ENCODE measurements at regions not wholly inside any gene's neighbourhood (a gene's known extent, or its start where the extent isn't known, plus 50 kb on each side); places are given as distances from the start of the nearest gene placed in this dataset.

GRCh38 chr7:86955895-86956503, 103.5 kb downstream of the ELAPOR2 start:
- TF ChIP-seq CTCF (IDR thresholded peaks at IDR 0.05 in 4 of 5, conservative IDR thresholded peaks at IDR 0.05 in 1 of 5) (no peak), POLR2A (IDR thresholded peaks at IDR 0.05) (no peak)
